Mesenchymal stem cell (in vitro differentiated cells and primary cell): ENCODE measurements at regions not wholly inside any gene's neighbourhood (a gene's known extent, or its start where the extent isn't known, plus 50 kb on each side); places are given as distances from the start of the nearest gene placed in this dataset.

Experiments used
- DNase-seq: peaks from one replicate; pipeline ENCODE4 v3.0.0-alpha.2; 2013
- H2AFZ ChIP-seq: one replicate; pipeline ENCODE4 v1.6.1; 2013; ENCODE audit warnings: low read depth, mild to moderate bottlenecking, control low read depth, inconsistent platforms, low read length, moderate library complexity
- H2AK5ac ChIP-seq: 2 replicates; pipeline ENCODE4 v1.6.1; 2013; ENCODE audit warnings: low read length, moderate library complexity, mild to moderate bottlenecking, inconsistent platforms; ENCODE audit not compliant: severe bottlenecking
- H2BK120ac ChIP-seq: one replicate; pipeline ENCODE4 v1.6.1; 2013; ENCODE audit warnings: low read depth, mild to moderate bottlenecking, inconsistent platforms, low read length, moderate library complexity
- H2BK12ac ChIP-seq, 2 experiments: one replicate each; pipeline ENCODE4 v1.6.1; 2013; ENCODE audit warnings: inconsistent platforms in 2 of 2, low read length in 2 of 2, mild to moderate bottlenecking in 2 of 2, moderate library complexity in 2 of 2, control low read depth in 1 of 2
- H2BK15ac ChIP-seq: one replicate; pipeline ENCODE4 v1.6.1; 2013; ENCODE audit warnings: mild to moderate bottlenecking, low read depth, inconsistent platforms; ENCODE audit not compliant: poor library complexity, severe bottlenecking
- H2BK5ac ChIP-seq: 2 replicates; pipeline ENCODE4 v1.6.1; 2013; ENCODE audit warnings: low read depth, mild to moderate bottlenecking, low read length, control low read depth, inconsistent platforms; ENCODE audit not compliant: poor library complexity, severe bottlenecking
- H3K14ac ChIP-seq, 2 experiments: one replicate each; pipeline ENCODE4 v1.6.1; 2013; ENCODE audit warnings: inconsistent platforms in 2 of 2, low read length in 2 of 2, control low read depth in 1 of 2, mild to moderate bottlenecking in 1 of 2, moderate library complexity in 1 of 2
- H3K18ac ChIP-seq, 2 experiments: one replicate each; pipeline ENCODE4 v1.6.1; 2013; ENCODE audit warnings: inconsistent platforms in 2 of 2, low read length in 2 of 2, control low read depth in 1 of 2, low read depth in 1 of 2, mild to moderate bottlenecking in 1 of 2
- H3K23ac ChIP-seq, 2 experiments: one replicate each; pipeline ENCODE4 v1.6.1; 2013; ENCODE audit warnings: inconsistent platforms in 2 of 2, low read length in 2 of 2, mild to moderate bottlenecking in 2 of 2, moderate library complexity in 2 of 2, control low read depth in 1 of 2
- H3K27ac ChIP-seq: 2 replicates; pipeline ENCODE4 v1.5.1; 2013; ENCODE audit warnings: mild to moderate bottlenecking, moderate library complexity, low read length, control low read depth, inconsistent platforms; ENCODE audit not compliant: poor library complexity, severe bottlenecking
- H3K27me3 ChIP-seq, 2 experiments: 2 replicates each; pipeline versions ENCODE4 v1.6.1 to v1.7.0; 2013; ENCODE audit warnings: low read length in 2 of 2, mild to moderate bottlenecking in 2 of 2, moderate library complexity in 2 of 2, control low read depth in 1 of 2, inconsistent platforms in 1 of 2; ENCODE audit not compliant: control insufficient read depth in 1 of 2, insufficient read depth in 1 of 2
- H3K36me3 ChIP-seq, 2 experiments: 2 replicates each; pipeline versions ENCODE4 v1.6.1 to v1.7.0; 2013; ENCODE audit warnings: low read length in 2 of 2, control low read depth in 1 of 2, inconsistent platforms in 1 of 2, low read depth in 1 of 2, mild to moderate bottlenecking in 1 of 2; ENCODE audit not compliant: insufficient read depth in 2 of 2, control insufficient read depth in 1 of 2
- H3K4ac ChIP-seq, 2 experiments: one replicate each; pipeline ENCODE4 v1.6.1; 2013; ENCODE audit warnings: inconsistent platforms in 2 of 2, low read length in 2 of 2, mild to moderate bottlenecking in 2 of 2, moderate library complexity in 2 of 2, control low read depth in 1 of 2, low read depth in 1 of 2
- H3K4me1 ChIP-seq: 2 replicates; pipeline ENCODE4 v1.6.1; 2013; ENCODE audit warnings: low read depth, low read length, control low read depth; ENCODE audit not compliant: control insufficient read depth, insufficient read depth
- H3K4me2 ChIP-seq: 2 replicates; pipeline ENCODE4 v1.6.1; 2013; ENCODE audit warnings: low read length, mild to moderate bottlenecking, inconsistent platforms; ENCODE audit not compliant: poor library complexity, severe bottlenecking
- H3K4me3 ChIP-seq, 2 experiments: 2 replicates each; pipeline versions ENCODE4 v1.5.1 to v1.7.0; 2013; ENCODE audit warnings: low read length in 2 of 2, mild to moderate bottlenecking in 2 of 2, control low read depth in 1 of 2, low read depth in 1 of 2; ENCODE audit not compliant: insufficient read depth in 1 of 2
- H3K79me1 ChIP-seq: replicated peaks from 2 replicates; pipeline ENCODE4 v1.6.1; 2013; ENCODE audit warnings: mild to moderate bottlenecking, control low read depth, low read length, inconsistent platforms; ENCODE audit not compliant: poor library complexity, severe bottlenecking
- H3K9ac ChIP-seq: 2 replicates; pipeline ENCODE4 v1.7.0; 2013; ENCODE audit warnings: mild to moderate bottlenecking, low read length, moderate library complexity
- H3K9me3 ChIP-seq: 2 replicates; pipeline ENCODE4 v1.7.0; 2013; ENCODE audit warnings: mild to moderate bottlenecking, low read length; ENCODE audit not compliant: control insufficient read depth
- H4K8ac ChIP-seq: one replicate; pipeline ENCODE4 v1.6.1; 2013; ENCODE audit warnings: inconsistent platforms, mild to moderate bottlenecking, low read length, moderate library complexity
- H4K91ac ChIP-seq: one replicate; pipeline ENCODE4 v1.6.1; 2013; ENCODE audit warnings: mild to moderate bottlenecking, low read length, inconsistent platforms
- WGBS: methylation state at CpG from one replicate; pipeline ENCODE4 v1.1.7; 2013; ENCODE audit warnings: mixed read lengths; 5-methylcytosine and 5-hydroxymethylcytosine counted together

DNA sequence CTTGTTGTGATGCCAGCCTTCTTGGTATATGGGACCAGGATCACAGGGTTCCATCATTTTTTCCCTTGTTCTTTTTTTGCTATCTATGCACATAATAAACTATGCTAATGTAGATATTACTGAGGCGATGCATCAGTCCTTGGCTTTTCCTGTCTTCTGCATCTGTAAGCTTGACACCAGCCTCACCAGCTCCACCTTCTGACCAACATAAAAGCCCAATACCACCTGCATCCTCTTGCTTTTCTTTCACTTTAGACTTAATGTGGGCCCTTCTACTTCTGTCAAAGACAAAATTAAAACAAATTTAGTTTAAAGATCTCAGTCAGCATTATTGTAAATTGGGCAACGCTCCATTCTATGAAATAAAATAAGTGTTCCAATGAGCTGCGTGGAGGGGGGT lies 1718.8 kb upstream of the PCDH10 start:
- Histone ChIP-seq H3K36me3 (no peaks in the 10 kb centered on the region), H3K9ac (no peak overlapping the region), H2AK5ac (no peak overlapping the region), H2BK120ac (no peak overlapping the region), H3K4me1 (no peaks in the 10 kb centered on the region), H3K4me2 (no peak overlapping the region), H3K23ac (no peak overlapping the region), H4K8ac (no peak overlapping the region), H3K27ac (no peak overlapping the region), H2BK5ac (no peak overlapping the region), H2BK12ac (no peak overlapping the region), H2BK15ac (no peak overlapping the region), H4K91ac (no peak overlapping the region), H2AFZ (no peak overlapping the region), H3K14ac (no peak overlapping the region), H3K9me3 (peaks cover 3% of the 10 kb centered on the region), H3K27me3 (no peaks in the 10 kb centered on the region), H3K79me1 (no peaks in the 10 kb centered on the region), H3K4me3 (no peak overlapping the region), H3K4ac (no peak overlapping the region), H3K18ac (no peak overlapping the region)
- WGBS: 91% methylated on average over 3 of the region's 3 CpGs
- DNase-seq: no peak

DNA sequence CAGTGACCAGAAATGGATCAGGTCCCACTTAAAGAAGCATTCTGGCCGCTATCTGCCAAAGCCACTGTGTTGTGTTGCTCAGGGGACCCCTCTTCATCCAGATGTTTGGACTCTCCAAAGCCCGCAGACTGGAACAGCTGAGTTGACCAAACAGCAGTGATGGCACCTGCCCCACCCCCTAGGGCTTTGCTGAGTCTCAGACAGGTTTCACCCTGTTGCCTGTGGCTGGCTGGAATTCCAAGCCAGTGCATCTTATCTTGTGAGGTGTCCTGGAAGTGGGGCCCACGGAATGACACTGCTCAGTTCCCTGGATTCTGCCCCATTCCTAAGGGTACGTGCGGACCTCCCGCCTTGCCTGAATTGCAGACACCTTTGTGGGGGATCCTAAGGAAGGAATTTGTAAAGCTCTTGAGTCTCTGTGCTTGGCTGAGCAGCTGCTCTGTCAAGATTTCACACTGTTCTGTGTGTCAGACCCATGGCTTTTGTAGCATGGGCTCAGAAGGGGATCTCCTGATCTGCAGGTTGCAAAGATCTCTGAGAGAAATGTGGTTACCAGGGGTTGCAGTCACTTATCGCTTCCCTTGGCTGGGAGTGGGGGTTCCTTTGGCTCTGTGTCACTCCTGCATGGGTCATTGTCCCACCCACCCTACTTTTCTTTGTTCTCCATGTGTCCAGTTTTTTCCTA lies 1707.9 kb upstream of the PCDH10 start:
- Histone ChIP-seq H3K9ac (no peak overlapping the region), H3K27ac (peak overlapping the region; percentile 21), H2BK5ac (no peak overlapping the region), H2BK120ac (no peak overlapping the region), H3K27me3 (no peaks in the 10 kb centered on the region), H3K36me3 (no peaks in the 10 kb centered on the region), H3K4me2 (no peak overlapping the region), H3K23ac (no peak overlapping the region), H3K14ac (no peak overlapping the region), H4K8ac (no peak overlapping the region), H4K91ac (no peak overlapping the region), H2AK5ac (no peak overlapping the region), H3K4ac (no peak overlapping the region), H3K79me1 (no peaks in the 10 kb centered on the region), H2BK12ac (no peak overlapping the region), H3K18ac (no peak overlapping the region), H3K4me1 (peaks cover 3% of the 10 kb centered on the region), H2BK15ac (no peak overlapping the region), H2AFZ (no peak overlapping the region), H3K9me3 (peaks cover 29% of the 10 kb centered on the region), H3K4me3 (no peak overlapping the region)
- WGBS: 88% methylated on average over 7 of the region's 7 CpGs
- DNase-seq: no peak

DNA sequence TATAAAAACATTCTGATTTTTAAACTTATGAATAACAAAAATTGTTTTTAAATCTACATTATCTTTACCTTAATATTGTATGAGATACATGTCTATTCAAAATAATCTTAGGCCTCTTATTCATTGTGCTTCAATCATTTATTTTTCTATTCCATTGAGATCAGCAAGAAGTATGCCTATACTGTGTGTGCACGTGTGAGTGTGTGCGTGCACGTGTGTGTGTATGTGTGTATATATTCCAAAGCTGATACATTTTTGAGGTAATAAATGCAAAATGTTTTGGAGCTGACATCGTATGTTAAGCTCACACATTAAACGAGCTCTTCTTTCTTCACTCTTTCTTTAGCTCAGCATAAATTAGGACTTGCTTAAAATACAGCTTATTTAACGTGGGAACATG lies 1701.2 kb upstream of the PCDH10 start:
- Histone ChIP-seq H3K27me3 (no peaks in the 10 kb centered on the region), H3K23ac (no peak overlapping the region), H3K9ac (no peak overlapping the region), H3K14ac (no peak overlapping the region), H2AFZ (no peak overlapping the region), H3K79me1 (no peaks in the 10 kb centered on the region), H3K4ac (no peak overlapping the region), H4K91ac (no peak overlapping the region), H2BK5ac (no peak overlapping the region), H3K27ac (no peak overlapping the region), H3K9me3 (no peaks in the 10 kb centered on the region), H3K18ac (no peak overlapping the region), H3K4me1 (no peaks in the 10 kb centered on the region), H3K4me2 (no peak overlapping the region), H2AK5ac (no peak overlapping the region), H2BK15ac (no peak overlapping the region), H2BK120ac (no peak overlapping the region), H3K4me3 (no peak overlapping the region), H4K8ac (no peak overlapping the region), H2BK12ac (no peak overlapping the region), H3K36me3 (no peaks in the 10 kb centered on the region)
- WGBS: 92% methylated on average over 4 of the region's 6 CpGs
- no peak for DNase-seq

DNA sequence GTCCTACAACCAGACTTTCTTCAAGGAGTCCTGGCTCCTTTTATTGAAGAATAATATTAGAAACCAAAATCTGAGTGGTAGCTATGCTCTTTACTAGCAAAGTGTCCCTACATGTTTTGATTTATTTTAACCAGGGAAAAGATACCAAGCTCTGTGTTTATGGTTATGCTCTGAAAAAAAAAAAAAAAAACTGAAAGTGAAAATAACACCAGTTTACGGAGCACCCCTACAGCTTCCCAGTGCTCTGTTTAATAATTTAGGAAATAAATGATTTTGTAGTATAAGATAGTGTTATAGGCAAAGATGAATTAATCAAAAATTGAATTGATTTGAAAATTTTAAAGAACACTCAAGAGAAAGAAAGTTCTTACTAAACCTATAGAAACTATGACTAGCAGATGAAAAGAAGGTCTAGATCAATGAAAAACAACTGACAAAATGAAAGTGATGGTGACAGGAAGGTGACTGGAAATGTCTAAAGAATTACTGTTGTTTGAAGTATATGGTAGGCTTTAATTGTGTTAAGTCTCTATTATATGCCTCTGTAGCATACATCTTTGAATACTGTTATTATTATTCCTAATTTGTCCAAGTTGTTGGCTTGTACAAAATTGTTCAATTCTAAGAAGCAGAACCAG lies 1698.4 kb upstream of the PCDH10 start:
- no peak overlapping the region for H3K18ac ChIP-seq
- no CpG with 5 or more reads among the region's 1 CpG for WGBS
- DNase-seq: no peak
- no peak overlapping the region for H3K4ac ChIP-seq
- no peak overlapping the region for H4K8ac ChIP-seq
- H2AFZ ChIP-seq: no peak overlapping the region
- no peaks in the 10 kb centered on the region for H3K36me3 ChIP-seq
- H3K79me1 ChIP-seq: no peaks in the 10 kb centered on the region
- H3K27me3 ChIP-seq: no peaks in the 10 kb centered on the region
- H3K4me1 ChIP-seq: no peaks in the 10 kb centered on the region
- no peak overlapping the region for H2BK5ac ChIP-seq
- H3K9ac ChIP-seq: no peak overlapping the region
- H3K14ac ChIP-seq: no peak overlapping the region
- H2BK12ac ChIP-seq: no peak overlapping the region
- H2AK5ac ChIP-seq: no peak overlapping the region
- no peak overlapping the region for H3K4me2 ChIP-seq
- H3K4me3 ChIP-seq: no peak overlapping the region
- H3K9me3 ChIP-seq: no peaks in the 10 kb centered on the region
- no peak overlapping the region for H4K91ac ChIP-seq
- no peak overlapping the region for H2BK15ac ChIP-seq
- no peak overlapping the region for H3K23ac ChIP-seq
- H2BK120ac ChIP-seq: no peak overlapping the region
- no peak overlapping the region for H3K27ac ChIP-seq
